ENCODE measurements at regions not wholly inside any gene's neighbourhood (a gene's known extent, or its start where the extent isn't known, plus 50 kb on each side); places are given as distances from the start of the nearest gene placed in this dataset.

GRCh38 chr12:15056218-15056617 is 83.4 kb downstream of the PDE6H start:
- no peak for TF ChIP-seq CTCF (conservative IDR thresholded peaks at IDR 0.05)
- no peak for TF ChIP-seq EZH2 (IDR thresholded peaks at IDR 0.05; ENCODE audit: low read depth)
